ENCODE measurements at regions not wholly inside any gene's neighbourhood (a gene's known extent, or its start where the extent isn't known, plus 50 kb on each side); places are given as distances from the start of the nearest gene placed in this dataset.
A peak's percentile ranks its signal among the peaks of the same experiment; 100 is the strongest.
"Not testable (repeated sequence)": the region's sequence is repeated elsewhere in the genome, so short reads cannot be mapped to it uniquely, and the experiment has no call there.

- DNase-seq, result no peak
Measured at GRCh38 chr20:4465855-4466545, 216.9 kb upstream of the ADRA1D start.

DNA sequence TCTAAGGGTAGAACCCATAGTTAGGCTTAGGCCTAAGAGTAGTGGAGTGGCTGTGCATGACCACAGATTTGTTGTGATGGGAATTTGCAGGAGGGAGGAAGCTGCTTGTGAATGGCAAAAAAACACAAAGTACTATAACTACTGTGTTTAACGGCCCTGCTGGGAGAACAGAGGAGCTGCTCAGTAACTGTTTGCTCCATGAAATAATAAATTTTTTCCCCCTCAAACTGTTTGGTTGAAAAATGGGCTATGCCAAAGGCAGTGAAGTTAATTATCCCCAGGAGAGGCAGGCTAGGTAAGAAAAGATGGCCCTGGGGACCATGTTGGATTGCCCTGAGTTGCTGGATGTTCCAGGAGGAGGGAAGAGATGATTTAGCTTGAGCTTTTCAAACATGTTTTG lies 216.1 kb upstream of the ADRA1D start:
- no peak for DNase-seq

DNA sequence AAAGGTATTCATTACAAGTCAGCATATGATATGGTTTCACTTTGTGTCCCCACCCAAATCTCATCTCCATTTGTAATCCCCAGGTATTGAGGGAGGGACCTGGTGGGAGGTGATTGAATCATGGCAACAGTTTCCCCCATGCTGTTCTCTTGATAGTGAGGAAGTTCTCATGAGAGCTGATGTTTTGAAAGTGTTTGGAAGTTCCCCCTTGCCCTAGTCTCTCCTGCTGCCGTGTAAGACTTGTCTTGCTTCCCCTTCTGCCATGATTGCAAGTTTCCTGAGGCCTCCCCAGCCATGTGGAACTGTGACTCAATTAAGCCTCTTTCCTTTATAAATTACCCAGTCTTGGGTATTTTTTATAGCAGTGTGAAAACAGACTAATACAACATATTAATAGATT lies 213.7 kb upstream of the ADRA1D start:
- DNase-seq, result not testable (repeated sequence)

GRCh38 chr20:4459081-4459480 lies 210.0 kb upstream of the ADRA1D start:
- no peak for DNase-seq

DNA sequence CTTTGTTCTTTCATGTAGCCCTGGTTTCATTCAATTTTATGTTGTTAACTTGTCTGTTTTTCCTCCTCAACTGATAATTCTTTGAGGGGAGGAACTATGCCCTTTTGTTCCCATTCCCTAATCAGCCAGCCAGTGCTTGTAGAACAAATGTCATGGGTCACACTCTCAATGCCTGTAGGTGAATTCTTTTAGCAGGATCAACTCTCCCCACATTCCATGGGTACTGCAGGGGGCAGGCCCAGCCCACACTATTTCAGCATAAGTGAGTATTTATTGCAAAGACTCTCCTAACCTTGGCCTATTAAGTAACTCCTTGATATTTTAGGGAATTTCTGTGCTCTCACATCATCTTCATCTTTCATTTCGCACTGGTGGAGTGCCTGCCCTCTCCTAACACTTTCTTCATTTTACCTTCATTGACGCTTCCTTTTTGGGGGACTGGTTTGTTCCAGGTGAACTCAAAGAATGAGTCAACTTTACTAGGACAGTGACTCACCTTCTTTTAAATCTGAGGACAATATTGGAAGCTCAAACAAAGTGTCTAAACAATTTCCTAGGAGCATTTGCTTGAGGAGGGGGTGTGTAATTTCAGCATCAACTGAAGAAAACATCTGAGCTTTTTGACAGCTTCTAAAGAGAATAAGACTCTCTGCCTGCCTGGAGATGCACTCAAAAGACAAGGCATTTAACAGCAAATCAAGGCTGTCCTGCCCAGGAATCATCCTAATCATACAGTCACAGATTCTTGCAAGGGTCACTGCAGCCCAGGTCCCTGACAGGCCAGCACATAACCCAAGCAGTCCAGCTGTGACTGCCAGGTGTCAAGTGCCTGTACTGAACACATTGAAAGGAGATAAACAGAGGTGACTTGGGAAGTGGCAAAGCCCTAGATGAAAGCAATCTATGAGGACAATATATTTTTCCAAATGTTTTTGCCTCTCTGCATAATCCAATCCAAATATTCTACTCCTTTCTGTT lies 208.8 kb upstream of the ADRA1D start:
- DNase-seq, result no peak

GRCh38 chr20:4455996-4456395 lies 206.9 kb upstream of the ADRA1D start:
- DNase-seq, result no peak

GRCh38 chr20:4455301-4455701 lies 206.2 kb upstream of the ADRA1D start:
- no peak for DNase-seq

- DNase-seq, result no peak
Measured at GRCh38 chr20:4454111-4454510, 205.0 kb upstream of the ADRA1D start.

- DNase-seq, result no peak
Measured at GRCh38 chr20:4453359-4453758, 204.3 kb upstream of the ADRA1D start.

- no peak for DNase-seq
Measured at GRCh38 chr20:4451487-4452081, 202.5 kb upstream of the ADRA1D start.

- DNase-seq, result peak; percentile 64
Measured at GRCh38 chr20:4449957-4450715, 201.0 kb upstream of the ADRA1D start.

DNA sequence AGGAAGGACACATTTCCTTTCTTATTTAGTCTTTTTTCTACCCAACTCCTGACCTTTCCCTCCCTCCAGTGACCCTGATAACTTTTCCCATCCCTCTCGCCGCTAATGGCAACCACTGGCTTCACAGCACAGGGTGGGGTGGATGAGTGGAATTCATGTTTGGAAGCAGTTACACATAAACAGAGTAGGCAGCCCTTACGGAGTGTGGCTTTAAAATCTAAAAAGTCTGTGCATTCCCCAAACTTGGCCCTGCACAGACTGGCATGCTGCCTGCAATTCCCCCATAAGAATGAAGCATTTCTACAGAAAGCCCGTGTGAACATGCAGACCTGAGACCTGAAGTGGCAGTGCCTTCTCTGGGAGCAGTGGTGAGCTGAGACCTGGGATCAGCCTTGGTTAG lies 196.7 kb upstream of the ADRA1D start:
- DNase-seq, result peak; percentile 59

DNA sequence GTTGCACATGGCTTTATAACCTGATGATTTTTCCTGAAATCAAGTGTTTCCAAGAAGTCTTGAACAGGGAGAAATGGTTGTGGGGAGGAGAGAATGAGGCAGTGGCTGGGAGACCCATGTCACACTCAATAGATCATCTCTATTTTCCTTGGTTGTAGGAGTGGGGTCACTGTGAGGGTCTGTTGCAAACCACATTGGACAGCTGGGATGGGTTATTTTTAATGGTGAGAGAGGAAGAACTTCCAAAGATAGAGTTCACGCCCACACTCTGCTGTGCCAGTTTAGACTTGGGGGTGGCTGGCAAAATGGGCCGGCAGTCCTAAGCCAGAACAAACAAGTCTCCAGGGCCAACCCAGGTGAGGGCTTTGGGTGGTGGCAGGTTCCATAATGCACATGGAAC lies 196.2 kb upstream of the ADRA1D start:
- no peak for DNase-seq

GRCh38 chr20:4444404-4444803 lies 195.3 kb upstream of the ADRA1D start:
- DNase-seq, result peak; percentile 85

GRCh38 chr20:4443016-4443415 lies 193.9 kb upstream of the ADRA1D start:
- no peak for DNase-seq

DNA sequence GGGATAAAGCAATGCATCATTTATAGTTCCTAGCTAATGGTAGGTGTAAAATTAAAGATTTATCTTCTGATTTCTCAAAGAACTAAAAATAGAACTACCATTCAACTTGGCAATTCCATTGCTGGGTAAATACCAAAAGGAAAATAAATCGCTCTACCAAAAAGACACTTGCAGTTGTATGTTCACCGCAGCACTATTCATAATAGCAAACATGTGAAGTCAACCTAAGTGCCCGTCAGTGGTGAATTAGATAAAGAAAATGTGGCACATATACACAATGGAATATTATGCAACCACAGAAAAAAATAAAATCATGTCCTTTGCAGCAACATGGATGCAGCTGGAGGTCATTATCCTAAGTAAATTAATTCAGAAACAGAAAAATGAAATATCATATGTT lies 192.8 kb upstream of the ADRA1D start:
- DNase-seq, result no peak

GRCh38 chr20:4441191-4441590 lies 192.1 kb upstream of the ADRA1D start:
- DNase-seq, result peak; percentile 24

DNA sequence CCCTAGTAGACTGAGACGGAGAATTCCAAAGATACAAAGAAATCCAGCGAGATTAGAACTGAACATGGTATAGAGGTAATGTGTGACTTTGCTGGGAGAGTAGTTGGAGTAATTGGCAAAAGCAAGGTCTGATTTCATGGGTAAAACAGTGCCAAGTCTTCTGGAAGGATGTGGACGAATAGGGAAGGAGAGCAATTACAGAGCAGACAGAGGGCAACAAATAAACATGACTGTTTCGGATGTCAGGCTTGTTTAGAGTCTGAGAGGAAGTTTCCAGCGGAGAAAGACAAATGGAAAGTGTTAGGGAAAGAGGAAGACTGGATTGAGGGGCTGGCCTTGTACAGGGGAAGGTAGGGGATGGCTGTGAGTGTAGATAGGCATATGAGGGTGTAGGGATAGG lies 190.4 kb upstream of the ADRA1D start:
- DNase-seq, result no peak

DNA sequence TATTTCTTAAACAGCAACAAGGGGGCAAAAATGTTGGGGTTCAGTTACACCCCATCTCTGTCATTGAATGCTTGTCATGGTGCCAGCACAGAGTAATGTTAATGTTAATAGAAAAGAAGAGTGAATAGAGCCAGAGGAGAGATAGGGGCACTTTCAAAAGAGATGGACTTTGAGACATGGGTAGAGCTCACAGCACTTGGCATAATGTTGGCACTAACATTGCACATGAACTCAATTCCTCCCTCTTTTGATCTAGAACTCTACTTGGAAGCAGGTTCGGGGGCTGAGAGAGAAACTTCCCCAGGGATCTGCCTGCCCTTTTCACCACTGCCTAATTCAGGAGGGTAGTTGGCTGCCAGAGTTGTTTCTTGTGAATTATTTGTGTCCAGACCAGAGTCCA lies 188.0 kb upstream of the ADRA1D start:
- no peak for DNase-seq

GRCh38 chr20:4435671-4436455 lies 186.8 kb upstream of the ADRA1D start:
- peak; percentile 31 for DNase-seq

DNA sequence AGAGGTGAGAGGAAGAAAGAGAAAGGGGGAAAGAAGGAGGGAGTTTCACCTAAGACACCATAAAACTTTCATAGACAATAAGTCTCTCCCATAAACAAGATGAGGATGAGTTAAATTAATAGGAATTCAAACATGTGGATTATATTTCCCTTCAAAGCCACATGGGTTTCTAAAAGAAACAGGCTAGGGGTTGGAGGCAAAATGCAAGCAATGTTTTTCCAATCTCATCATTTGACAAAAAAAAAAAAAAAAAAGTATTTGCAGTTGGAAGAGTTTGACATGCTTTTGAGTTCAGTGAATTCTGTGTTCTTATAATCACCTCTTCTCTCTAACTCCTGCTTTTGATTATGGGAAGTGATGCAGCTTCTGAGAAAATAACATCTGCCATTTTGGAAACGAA lies 186.1 kb upstream of the ADRA1D start:
- DNase-seq, result peak; percentile 88

GRCh38 chr20:4434681-4435080 lies 185.6 kb upstream of the ADRA1D start:
- peak; percentile 57 for DNase-seq

Measured in fibroblast of skin of scalp (primary cell).